Stimulated activated CD4-positive, alpha-beta T cell treated with anti-CD3 and anti-CD28 coated beads, Interleukin-1b, Interleukin-23, amount 100 ng/mL, for 48 hours (primary cell): ENCODE measurements at regions not wholly inside any gene's neighbourhood (a gene's known extent, or its start where the extent isn't known, plus 50 kb on each side); places are given as distances from the start of the nearest gene placed in this dataset.

Experiments used
- DNase-seq: peaks from one replicate; pipeline ENCODE4 v3.0.0-alpha.2; 2020

DNA sequence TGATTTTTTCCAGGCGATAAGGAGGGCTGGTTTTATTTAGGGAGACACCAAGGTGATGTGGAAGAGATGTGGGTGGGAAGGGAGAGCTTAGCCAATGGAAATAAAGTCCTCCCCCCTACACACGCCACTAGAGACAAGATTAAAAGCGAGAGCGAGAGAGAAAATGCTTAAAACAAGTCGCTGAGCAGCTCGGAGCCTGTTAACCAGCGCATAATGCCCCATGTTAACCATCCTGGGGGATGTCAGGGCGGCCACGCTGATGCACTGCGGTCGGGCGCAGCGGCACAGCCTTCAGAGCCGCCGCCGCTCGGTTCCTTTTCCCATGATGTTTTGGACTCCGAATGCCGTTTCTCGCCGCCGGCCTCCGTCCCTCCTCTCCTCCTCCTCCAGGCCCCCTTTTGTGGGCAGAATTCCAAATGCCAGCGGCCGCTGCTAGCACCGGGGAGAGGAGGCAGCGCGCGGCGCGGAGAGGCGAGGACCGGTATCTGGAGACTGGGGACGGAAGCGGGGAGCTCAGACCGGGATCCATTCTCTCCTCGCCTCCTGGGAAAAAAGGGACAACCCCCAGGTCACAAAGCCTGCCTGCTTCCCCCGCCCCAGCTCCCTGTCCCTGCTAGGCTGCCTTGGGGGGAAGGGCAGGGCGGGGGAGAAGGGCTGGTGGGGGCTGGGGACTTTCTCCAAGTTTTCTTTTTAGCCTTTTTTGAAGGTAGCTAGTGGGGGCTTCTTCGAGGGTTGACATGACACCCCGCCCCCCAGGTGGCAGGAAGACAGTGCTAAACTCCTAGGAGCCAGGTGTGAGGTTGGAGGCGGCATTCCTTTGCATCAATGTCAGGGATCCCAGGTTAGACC, 98.1 kb upstream of the CCL2 start:
- DNase-seq = no peak

DNA sequence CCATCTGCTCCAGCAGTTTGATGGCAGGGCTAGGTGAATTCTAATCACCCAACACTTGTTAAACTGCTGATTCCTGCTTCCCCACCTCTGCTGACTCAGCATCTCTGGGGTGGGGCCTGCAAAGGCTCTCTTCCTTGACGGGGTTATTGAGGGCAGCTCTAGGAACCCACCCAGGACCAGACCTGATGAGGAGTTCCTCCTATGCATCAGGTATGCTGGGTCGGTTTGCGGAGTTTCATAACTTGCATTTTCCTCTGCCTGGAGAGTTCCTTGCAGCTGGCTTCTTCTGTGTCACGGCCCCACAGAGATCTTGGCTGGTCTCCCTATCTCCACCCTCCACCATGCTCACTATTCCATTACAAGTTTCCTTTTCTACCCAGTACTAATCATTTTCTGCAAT, 93.4 kb upstream of the CCL2 start:
- no peak for DNase-seq

DNA sequence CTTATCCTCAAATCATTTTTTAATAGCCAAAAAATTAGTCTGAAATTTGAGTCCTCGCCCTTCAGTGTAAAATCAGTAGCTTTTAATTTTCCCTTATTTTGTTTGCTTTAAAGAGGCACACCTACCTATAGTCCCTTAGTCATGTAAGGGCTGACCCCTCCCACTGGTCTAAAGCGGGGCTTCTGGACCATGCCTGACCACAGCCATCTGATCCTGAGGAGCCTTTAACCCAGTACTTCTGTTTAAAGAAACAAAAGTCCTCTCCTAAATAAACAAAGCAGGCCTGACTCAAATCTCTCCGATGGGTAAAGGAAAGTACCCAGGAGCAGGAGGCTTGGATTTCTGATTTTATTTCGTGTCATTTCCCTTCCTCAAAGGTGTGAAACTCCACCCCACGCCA, 92.0 kb upstream of the CCL2 start:
- no peak for DNase-seq

- no peak for DNase-seq
These were observed 91.4 kb upstream of the CCL2 start for GRCh38 chr17:34163646-34164045.

- DNase-seq = no peak
These were observed 90.2 kb upstream of the CCL2 start for GRCh38 chr17:34164837-34165236.

DNA sequence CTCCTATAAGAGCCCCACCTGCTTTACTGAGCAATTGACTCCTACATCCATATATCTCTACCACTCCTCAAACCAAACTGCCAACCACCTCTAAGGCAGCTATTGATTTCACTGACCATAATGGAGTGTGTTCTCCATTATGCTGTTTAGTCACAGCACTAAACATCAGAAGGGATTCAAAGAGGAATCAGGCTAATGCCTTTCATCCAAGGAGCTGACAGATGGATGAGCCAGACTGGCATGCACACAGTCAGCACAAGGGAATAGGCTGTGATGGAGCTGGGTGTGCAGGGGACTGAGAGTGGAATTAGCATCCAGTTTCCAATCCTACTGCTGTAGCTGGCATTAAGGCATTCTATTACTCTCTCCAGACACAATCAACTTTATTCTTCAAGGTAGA, 88.7 kb upstream of the CCL2 start:
- DNase-seq = no peak

- DNase-seq = no peak
These were observed 87.7 kb upstream of the CCL2 start for GRCh38 chr17:34167354-34167753.

DNA sequence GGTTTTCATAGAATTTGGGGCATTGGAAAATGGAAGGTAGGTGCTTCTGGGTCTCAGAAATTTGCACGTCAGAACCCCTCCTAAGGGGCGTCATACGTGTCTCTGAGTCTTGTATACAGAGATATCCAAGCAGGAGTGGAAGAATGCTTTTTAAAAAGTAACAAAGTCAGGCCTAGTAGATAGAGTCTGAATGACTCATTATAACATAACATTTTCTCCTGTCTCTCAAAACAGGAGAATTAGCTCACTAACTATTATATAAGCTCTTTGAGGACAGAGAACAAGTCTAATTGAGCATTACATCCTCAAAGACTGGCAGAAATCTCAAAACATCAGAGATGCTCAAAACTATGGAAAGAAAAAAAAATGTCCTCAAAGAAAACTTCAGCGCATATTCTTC, 86.1 kb upstream of the CCL2 start:
- DNase-seq = no peak

- DNase-seq = no peak
These were observed 85.6 kb upstream of the CCL2 start for GRCh38 chr17:34169496-34169895.

GRCh38 chr17:34171245-34171818, 83.8 kb upstream of the CCL2 start:
- DNase-seq = peak; percentile 44

DNA sequence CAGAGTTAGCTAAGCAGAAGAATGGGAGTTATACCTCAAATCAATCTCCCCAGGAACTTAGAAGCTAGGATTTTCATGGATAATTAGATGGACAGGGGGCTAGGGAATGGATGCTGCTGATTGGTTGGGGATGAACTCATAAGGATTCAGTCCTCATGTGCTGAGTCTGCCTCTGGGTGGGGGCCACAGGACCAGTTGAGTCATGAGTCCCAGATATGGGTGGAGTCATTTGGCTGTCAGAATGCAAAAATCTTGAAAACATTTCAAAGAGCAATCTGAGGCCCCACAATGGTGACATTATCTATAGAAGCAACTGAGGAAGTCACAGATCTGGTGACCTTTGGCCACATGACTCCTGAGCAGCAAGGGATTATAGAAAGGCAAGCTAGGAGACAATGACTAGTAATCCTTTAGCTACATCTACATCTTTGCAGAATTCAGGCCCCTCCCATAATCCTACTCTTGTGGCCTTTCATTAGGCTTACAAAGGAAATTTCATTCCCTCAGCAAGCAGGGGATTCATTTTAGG, 82.6 kb upstream of the CCL2 start:
- no peak for DNase-seq

GRCh38 chr17:34173241-34173640, 81.8 kb upstream of the CCL2 start:
- no peak for DNase-seq

DNA sequence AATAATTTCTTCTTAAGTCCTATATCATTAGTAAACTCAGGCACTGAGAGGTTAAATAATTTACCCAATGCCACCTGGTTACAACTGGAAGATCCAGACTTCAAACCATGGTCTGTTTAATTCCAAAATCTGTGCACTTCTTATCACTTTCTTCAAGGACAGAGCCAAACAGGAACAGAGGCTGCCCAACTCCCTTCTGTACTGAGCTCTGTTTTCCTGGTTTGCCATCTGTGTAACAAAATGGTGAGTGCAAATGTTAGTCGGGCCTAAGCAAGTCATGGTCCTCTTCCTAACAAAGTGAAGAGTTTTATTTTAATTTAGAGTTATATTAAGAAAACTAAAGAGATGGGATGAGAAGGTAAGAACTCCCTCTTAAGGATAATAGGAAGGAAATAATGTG, 80.6 kb upstream of the CCL2 start:
- DNase-seq = no peak

DNA sequence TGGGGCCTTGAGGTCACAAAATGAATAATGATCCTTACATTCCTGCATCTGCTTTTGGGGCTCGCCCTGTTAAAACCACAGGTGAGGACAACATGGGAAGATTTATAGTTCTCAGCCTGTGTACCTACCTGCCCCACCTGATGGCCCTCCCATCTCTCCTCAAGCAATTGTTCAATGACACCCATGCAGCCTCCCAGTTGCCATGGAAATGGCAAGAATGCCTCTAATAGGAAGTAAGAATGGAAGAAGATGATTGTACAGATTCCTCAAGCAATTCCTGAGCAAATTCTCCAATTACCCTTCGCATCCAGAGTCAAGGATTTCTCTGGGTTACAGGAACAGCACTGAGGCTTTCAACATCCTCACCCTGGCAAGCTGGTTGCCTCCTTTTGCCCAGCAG, 78.6 kb upstream of the CCL2 start:
- DNase-seq = no peak

DNA sequence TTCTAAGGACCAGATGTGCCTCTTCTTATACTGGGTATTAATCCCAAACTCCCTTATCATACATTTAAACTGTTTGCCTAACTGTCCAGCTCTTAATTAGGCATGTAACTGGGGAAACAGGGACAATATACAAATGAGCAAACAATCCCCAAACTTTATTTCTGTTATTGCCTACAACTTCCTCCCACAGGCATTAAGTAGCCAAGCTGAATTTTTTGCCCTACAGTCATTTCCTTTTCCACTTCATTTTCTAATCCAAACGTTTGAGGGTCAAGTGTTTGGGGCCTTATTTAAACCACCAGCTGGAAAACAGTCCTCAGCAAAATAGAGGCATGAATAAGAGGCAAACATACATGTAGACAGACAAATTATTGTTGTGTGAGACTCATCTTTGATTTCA, 77.4 kb upstream of the CCL2 start:
- no peak for DNase-seq

GRCh38 chr17:34178092-34178491, 77.0 kb upstream of the CCL2 start:
- DNase-seq = no peak

GRCh38 chr17:34182036-34182803, 72.9 kb upstream of the CCL2 start:
- no peak for DNase-seq

DNA sequence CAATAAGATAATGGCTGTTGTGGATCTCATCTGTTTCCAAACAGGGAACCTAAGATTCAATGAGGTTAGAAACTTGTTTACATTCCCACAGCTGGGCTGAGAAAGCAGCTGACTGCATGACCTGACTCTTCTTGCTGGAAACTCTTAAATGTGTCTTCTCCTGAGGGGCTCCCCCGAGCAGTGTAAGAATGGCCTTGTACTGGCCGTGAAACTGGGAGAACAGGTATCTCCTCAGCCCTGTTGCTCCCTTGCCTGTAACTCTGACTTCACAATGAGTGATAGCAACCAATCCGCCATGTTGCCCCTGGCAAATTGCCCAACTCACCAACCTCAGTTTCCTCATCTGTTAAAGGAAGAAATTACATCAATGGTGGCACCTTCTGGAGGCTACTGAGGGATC, 59.1 kb upstream of the CCL2 start:
- no peak for DNase-seq

- DNase-seq = no peak
These were observed 56.6 kb upstream of the CCL2 start for GRCh38 chr17:34198519-34198918.

DNA sequence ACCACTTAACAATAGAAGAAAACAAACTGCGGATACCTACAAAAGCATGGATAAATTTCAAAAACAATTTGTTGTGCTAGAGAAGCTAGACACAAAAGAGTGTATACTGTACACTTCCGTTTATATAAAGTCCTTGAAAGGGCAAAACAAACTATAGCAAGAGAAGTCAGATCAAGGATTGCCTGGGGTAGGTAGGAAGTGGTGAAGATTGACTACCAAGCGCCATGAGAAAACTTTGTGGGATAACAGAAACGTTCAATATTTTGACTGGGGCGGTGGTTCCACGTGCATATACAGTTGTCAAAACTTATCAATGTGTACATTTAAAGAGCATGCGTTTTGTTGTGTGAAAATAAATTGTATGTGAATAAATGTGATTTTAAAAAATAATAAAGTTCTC, 55.6 kb upstream of the CCL2 start:
- no peak for DNase-seq

GRCh38 chr17:34199932-34200534, 55.1 kb upstream of the CCL2 start:
- DNase-seq = peak; percentile 70

DNA sequence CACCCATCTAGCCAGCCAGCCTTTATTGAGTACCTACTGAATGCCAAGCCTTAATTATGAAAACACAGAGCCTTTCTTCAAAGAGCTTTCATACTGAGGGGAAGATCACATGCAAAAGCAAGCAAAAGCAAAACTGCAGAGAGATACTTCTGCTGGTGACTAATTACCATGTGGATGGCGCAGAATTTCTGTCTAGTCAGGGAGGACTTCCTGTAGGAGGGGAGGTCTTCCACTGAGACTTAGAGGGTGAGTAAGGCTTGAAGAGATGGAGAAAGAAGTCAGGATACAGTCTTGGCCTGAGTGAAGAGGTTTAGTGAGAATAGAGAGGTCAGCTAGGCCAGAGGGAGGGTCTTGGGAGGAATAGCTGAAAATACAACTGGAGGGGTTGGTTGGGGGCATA, 53.9 kb upstream of the CCL2 start:
- peak; percentile 24 for DNase-seq

DNA sequence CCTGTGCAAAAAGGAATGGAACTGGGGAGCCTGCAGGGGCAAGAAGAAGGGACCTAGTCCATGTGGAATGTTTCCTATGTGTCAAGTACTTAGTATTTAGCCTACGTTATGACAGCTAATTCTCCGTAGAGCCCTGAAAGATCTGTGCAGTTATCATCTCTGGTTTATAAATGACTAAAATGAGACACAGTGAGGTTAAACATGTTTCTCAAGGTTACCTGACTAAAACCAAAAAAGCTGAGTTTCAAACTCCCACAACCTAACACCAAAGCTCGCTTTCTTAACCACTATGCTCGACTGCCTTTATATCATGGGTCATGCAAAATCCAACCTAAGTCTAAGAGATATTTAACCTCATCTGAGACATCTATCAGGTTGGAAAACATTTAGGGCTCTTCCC, 53.3 kb upstream of the CCL2 start:
- DNase-seq = no peak
